NCI-H774 (cell line): ENCODE measurements at regions not wholly inside any gene's neighbourhood (a gene's known extent, or its start where the extent isn't known, plus 50 kb on each side); places are given as distances from the start of the nearest gene placed in this dataset.
A peak's percentile ranks its signal among the peaks of the same experiment; 100 is the strongest.
"Not testable (repeated sequence)": the region's sequence is repeated elsewhere in the genome, so short reads cannot be mapped to it uniquely, and the experiment has no call there.

Experiments
- DNase-seq: peaks from one replicate; lab custom pipeline; 2025; lab: John Stamatoyannopoulos, UW

- DNase-seq = no peak
Measured at GRCh38 chr2:192628017-192628416, 433.3 kb upstream of the TMEFF2 start.

DNA sequence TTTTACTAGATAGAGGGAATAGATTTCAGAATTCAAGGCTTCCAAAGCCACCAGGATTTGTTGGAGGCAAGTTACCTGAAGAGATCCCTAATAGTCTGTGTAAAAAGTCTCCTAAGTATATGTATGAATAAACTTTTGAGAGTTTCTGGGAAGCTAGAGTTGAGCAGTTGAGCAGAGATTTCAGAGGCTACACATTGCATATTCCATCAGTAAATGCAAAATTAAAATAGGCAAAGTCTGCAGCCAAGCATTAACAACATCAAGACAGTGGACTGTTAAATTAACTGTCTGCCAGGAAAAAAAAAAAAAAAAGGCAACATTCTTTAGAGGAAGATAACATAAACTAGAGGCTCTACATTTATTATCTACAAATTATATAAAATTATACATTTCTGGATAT, 420.4 kb upstream of the TMEFF2 start:
- DNase-seq = no peak

DNA sequence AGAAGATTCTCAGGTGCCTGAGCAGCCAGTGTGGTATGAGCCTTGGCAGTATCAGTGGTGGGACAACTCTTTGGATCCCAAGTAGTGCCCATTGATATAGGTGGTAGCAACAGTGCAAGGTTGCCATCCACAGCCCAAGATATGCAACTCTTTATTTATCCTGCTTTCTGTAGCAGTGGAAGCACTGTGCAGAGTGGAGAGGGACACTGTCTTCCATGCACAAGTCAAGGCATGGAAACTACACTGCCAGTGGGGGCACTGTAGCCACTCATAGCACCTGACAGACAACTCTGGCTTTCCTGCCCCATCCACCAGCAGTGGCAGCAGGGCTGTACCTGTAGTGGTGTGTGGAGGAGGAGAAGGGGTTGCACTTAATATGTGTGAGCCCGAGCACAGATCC, 409.6 kb upstream of the TMEFF2 start:
- no peak for DNase-seq

DNA sequence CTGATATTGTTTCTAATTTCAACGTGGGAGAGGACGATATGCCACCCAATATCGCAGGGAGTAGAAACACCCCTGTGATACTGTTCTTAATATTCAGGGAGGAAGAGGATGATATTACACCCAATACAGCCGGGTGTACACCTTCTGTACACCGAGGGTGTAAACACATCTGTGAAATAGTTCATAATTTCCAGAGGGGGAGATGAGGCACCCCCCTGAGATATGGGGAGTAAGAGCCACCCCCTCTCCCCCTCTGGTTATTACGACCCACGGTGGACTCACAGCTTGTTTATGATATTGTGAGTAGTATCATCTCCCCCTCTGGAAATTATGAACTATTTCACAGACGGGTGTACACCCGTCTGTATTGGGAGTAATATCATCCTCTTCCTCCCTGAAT, 403.9 kb upstream of the TMEFF2 start:
- DNase-seq = not testable (repeated sequence)

- no peak for DNase-seq
Measured at GRCh38 chr2:192593561-192593960, 398.8 kb upstream of the TMEFF2 start.

DNA sequence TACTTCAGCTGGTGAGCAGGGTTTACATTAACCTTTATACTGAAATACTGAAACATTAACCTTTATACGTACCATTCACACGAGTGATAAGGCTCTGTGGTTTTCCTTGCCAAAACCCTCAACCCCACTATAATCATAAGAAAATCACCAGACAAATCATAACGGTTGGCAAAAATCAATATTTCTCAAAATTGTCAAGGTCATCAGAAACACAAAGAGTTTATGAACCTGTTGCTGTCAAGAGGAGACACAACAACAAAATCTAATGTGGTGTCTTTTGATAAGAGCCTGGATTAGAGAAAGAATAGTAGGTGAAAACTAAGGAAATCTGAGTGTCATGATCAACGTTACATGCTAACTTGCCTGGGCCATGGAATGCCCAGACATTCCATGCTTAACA, 396.9 kb upstream of the TMEFF2 start:
- DNase-seq = no peak

DNA sequence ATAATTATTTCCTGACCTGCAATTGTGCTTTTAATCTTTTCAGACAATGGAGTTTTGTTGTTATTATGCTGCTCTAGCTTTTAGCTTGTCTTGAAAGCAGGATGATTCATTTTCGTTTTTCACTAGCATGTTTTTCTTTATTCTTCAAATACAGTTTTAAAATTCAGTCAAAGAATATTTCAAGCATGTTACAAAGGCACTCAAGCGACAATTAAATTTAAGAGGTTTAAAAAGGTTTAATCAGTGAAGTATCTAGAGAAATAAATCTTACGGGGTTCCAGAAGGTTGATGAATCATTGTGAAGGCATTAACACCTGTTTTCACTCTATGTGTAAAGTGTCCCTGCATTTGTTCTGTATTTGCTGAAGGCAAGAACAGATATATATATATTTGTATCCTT, 390.7 kb upstream of the TMEFF2 start:
- peak; percentile 34 for DNase-seq

DNA sequence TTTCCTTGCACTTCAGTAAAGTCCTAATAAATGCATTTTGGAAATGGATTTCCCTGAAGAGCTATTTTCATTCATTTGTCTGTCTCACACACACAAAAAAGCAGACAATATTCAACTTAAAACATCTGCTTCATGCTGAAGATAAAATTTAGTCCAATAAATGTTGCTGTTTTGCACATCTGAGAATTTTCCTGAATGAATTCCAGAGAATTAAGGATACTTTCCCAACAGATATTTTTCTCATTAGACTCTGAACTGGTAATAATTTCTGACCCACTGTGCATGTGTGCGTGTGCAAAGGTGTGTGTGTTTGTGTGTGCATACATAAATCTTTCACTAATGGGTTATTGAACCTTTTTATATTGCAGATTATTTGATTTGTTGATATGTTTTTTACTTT, 390.2 kb upstream of the TMEFF2 start:
- no peak for DNase-seq

DNA sequence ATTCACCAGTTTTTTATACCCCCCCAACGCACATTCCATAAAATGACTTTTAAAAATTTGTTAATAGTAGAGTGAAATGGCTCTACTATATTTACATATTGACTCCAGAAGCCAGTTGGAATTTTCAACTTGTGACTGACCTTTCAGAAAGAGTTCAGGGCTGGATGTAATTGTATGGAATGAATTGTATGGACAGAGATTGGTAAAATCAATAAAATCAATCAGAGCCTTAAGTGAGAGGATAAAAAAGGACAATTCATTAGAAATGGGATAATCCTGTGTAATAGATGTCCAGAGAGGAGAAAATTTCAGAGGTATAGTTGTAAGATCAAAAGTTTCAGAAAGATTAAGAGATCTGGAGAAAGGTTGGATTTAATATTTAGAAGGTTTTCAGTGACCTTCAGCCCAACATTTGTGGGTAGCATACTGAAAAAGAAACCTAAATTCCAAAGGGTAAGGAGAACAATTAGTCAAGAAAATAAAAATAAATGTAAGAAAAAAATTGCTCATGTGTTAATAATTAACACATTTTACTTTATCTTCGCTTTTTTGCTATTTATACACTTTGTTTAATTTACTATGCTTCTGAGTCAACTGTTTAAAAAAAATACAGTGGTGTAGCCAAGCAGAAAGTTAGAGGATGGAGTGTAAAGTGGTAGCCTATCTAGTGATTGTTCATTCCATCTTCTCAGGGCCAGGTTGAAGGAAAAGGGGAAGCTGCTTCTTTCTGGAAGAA, 385.4 kb upstream of the TMEFF2 start:
- DNase-seq = no peak

GRCh38 chr2:192578780-192579179, 384.0 kb upstream of the TMEFF2 start:
- DNase-seq = no peak

- DNase-seq = no peak
Measured at GRCh38 chr2:192577706-192578105, 383.0 kb upstream of the TMEFF2 start.

DNA sequence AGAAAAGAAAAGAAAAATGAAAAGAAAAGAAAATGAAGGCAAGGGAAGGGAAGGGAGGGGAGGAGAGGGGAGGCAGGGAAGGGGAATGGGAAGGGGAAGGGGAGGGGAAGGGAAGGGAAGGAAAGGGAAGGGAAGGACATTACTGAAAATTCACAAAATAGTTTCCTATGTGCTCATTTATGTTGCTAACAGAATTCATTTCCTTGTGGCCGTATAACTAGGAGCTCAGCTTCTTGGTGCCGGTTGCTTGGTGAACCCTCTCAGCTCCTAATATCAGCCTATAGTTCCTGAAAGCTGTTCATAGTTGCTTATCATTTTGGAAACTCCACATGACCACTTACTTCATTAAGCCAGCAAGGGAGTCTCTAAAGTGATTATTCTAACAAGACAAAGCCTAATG, 379.8 kb upstream of the TMEFF2 start:
- DNase-seq = no peak

DNA sequence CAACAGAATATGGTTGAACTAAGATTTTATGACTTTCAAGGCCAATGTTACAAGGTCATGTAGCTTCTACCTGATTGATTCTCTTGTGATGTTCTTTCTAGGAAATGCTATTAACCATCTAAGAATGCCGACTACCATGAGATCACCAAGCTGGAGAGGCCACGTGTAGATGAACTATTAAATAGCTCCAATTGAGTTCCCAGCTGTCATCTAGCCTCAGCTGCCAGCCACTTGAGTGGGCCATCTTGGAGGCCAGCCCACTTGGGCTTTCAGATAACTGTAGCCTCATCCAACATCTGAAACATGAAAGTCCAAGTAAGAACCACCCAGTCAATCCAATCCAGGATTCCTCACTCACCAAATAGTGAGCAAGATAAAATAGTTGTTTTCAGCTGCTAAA, 376.9 kb upstream of the TMEFF2 start:
- DNase-seq = no peak

- no peak for DNase-seq
Measured at GRCh38 chr2:192570788-192571187, 376.1 kb upstream of the TMEFF2 start.

DNA sequence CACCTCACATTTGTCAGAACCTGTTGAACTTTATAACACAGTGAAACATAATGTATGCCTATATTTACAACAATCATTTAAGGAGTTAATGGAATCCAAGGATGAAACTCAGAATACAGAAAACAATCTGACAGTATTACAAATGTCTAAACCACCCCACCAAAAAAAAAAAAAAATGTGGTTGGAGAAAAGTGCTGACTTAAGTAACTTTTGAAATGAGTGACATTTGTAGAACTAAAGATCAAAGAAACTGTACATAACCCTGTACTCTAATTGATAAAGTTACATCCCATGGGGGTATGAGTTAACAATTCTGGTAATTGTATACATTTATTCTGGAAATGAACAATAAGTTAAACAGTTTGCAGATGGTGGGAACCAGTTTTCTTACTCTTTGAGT, 372.1 kb upstream of the TMEFF2 start:
- no peak for DNase-seq

GRCh38 chr2:192560326-192560725, 365.6 kb upstream of the TMEFF2 start:
- no peak for DNase-seq

DNA sequence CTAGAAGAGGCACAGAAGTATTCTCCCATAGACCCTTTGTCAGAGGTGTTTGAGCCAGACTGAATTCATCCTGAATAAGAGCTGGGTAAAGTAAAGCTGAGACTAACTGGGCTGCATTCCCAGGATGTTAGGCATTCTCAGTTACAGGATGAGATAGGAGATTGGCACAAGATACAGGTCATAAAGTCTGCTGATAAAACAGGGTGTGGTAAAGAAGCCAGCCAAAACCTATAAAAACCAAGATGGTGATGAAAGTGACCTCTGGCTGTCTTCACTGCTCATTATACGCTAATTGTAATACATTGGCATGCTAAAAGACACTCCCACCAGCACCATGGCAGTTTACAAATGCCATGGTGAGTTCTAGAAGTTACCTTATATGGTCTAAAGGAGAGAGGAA, 364.9 kb upstream of the TMEFF2 start:
- no peak for DNase-seq

DNA sequence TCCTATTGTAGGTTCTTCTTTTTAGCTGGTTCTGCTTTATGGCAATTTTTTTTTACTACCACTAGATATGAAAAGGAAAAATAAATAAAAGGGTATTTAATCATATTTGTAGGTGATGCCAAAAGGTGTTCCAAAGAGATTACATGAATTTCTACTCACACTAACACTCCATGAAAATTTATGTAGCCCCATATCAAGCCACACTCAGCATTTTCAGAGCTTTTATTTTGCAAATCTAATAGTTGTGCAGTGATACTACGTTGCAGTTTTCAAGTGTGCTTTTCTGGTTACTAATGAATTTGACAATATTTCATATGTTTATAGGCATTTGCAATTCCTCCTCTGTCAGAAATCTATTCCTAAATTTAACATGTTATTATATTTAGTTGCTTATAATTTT, 363.9 kb upstream of the TMEFF2 start:
- DNase-seq = no peak

DNA sequence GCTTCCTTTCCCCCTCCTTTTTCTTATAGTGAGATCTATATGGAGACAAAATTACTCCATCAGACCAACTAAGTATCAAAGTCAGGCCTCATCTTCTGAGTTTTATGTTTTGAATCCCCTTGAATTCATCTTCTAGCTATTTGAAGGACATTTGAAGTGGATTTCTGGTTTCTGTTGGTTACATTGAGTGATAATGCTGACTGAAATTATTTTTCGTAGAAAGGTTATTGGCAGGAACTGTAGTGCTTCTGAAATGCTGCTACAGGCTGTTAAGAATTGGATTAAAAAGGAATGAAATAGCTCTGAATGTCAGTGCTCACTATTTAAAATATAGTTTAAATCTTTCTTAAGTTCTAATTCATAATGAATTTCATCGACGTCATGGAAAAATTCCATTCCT, 361.0 kb upstream of the TMEFF2 start:
- no peak for DNase-seq

GRCh38 chr2:192551760-192552159, 357.0 kb upstream of the TMEFF2 start:
- no peak for DNase-seq

- no peak for DNase-seq
Measured at GRCh38 chr2:192546565-192546964, 351.8 kb upstream of the TMEFF2 start.

GRCh38 chr2:192544371-192544955, 349.7 kb upstream of the TMEFF2 start:
- DNase-seq = no peak

DNA sequence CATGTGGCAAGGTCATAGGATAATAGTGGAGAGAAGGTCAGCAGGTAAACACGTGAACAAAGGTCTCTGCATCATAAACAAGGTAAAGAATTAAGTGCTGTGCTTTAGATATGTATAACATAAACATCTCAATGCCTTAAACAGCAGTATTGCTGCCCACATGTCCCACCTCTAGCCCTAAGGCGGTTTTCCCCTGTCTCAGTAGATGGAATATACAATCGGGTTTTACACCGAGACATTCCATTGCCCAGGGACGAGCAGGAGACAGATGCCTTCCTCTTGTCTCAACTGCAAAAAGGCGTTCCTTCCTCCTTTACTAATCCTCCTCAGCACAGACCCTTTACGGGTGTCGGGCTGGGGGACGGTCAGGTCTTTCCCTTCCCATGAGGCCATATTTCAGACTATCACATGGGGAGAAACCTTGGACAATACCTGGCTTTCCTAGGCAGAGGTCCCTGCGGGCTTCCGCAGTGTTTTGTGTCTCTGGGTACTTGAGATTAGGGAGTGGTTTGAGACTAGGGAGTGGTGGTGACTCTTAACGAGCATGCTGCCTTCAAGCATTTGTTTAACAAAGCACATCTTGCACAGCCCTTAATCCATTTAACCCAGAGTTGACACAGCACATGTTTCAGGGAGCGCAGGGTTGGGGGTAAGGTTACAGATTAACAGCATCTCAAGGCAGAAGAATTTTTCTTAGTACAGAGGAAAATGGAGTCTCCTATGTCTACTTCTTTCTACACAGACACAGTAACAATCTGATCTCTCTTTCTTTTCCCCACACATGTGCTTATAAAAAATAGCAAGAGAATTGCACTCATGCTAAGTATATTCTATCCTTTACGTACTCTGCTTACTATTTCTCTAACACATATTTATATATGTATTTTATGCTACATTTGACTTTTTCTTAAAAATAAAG, 347.7 kb upstream of the TMEFF2 start:
- not testable (repeated sequence) for DNase-seq
